IPS DF 4.7 (cell line): ENCODE measurements at regions not wholly inside any gene's neighbourhood (a gene's known extent, or its start where the extent isn't known, plus 50 kb on each side); places are given as distances from the start of the nearest gene placed in this dataset.
"Not testable (repeated sequence)": the region's sequence is repeated elsewhere in the genome, so short reads cannot be mapped to it uniquely, and the experiment has no call there.

Source experiments
- DNase-seq: peaks from one replicate; pipeline ENCODE4 v3.0.0-alpha.2; 2013; ENCODE audit warnings: low spot score; ENCODE audit errors: extremely low read depth

DNA sequence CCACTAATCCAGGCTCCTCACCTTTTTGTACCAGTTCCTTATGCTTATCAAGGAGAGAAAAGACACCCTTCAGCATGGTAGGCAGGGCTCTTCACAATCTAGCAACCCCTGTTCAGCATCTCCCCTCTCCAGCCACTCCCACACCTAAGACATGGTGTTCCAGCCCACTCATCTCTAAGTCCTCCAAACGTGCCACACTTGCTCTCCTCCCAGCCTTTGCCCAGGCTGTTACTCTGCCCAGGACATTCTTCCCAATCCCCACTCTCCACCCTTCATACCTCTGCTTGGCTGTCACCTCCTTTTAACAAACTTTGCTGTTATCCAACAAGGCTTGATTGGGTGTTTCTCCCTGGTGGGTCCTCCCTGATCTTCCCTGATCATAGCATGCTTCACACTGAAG lies 270.6 kb upstream of the CHAC2 start:
- DNase-seq, result no peak

DNA sequence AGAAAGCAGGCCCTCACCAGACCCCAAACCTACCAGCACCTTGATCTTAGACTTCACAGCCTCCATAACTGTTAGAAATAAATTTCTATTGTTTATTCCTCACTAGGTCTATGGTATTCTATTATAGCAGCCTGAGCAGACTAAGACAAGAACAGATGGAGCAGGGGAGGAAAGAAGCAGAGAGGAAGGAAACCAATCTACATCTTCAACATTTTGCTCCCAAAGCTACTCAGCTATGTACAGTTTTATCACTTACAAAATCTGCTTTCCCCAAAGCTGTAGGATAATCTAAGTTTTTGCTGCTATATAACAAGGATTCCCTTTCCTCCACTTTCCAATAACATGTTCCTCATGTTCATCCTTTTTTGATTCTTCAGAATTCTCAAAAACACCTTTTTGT lies 274.4 kb upstream of the CHAC2 start:
- DNase-seq, result no peak

DNA sequence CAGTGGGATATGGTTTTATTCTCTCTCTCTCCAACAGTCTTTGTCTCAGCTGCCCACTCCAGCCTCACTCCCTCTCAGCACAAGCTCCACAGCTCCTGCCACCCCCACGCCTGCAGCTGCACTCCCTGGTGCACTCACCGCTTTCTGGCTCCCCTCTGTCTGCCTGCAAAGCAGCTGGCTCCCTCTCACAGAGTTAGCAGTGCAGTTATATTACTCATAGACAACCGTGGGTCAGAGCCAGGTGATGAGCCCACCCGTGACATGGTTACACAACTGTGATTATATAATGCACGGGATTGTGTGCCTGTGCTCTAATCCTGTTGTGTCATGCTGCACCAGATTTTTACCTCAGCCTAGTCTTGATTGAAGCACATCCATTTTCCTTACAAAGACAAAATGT lies 276.9 kb upstream of the CHAC2 start:
- DNase-seq, result no peak

DNA sequence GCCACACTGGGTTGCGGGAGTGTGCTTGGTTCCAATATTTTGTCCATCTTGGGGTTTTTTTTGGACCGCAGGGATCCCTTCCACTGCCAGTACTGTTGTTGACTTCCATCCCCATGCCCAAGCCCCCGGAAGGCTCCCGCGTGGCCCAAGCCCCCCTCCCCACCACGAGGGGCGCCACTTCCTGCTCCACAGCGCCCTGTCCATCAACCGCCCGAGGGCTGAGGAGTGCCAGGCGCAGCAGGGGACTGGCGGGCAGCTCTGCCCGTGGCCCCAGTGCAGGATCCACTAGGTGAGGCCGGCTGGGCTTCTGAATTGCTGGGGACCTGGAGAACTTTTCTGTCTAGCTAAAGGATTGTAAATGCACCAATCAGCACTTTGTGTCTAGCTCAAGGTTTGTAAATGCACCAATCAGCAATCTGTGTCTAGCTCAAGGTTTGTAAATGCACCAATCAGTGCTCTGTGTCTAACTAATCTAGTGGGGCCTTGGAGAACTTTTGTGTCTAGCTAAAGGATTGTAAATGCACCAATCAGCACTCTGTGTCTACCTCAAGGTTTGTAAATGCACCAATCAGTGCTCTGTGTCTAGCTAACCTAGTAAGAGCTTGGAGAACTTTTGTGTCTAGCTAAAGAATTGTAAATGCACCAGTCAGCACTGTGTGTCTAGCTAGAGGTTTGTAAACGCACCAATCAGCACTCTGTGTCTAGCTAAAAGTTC lies 281.3 kb upstream of the CHAC2 start:
- not testable (repeated sequence) for DNase-seq

DNA sequence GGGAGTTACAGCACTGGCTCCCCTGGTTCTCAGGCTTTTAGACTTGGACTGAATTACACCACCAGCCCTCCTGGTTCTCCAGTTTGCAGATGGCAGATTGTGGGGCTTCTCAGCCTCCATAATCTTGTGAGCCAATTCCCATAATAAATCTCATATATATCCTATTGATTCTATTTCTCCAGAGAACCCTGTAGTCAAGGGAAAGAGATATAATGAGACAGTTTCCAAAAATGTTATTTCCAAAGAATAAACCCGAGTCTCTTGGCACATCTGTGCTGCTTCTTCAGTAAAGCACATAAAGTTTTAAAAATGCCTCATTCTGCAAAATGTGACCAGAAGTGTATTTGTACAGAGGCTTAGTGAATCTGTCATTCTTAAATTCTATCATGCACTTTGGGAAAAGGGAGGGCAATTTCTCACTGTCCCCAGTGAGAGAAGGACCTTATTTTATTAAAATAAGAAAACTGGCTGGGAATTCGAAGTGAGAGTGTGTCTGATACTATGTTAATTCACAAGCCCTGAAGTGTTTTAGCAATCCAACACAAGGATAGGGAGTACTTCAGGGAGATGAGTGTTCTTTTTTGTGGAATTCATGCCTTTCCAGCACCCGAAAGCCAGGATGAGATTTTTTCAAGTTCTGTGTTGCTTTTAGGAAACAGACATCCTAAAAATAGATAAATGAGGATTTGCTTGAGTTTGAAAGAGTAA lies 282.4 kb upstream of the CHAC2 start:
- DNase-seq, result no peak

DNA sequence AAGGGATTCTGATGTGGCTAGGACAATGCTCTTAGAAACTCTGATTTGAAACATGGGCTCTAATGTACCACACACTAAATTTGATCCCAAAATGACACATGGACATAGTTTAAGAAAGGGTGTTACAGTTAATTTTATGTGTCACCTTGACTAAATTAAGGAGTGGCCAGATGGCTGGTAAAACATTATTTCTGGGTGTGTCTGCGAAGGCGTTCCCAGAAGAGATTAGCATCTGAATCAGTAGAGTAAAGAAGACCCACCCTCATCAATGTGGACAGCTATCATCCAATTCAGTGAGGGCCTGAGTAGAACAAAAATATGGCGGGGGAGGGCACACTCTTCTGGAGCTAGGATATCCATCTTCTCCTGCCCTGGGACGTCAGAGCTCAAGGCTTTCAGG lies 283.1 kb upstream of the CHAC2 start:
- no peak for DNase-seq

DNA sequence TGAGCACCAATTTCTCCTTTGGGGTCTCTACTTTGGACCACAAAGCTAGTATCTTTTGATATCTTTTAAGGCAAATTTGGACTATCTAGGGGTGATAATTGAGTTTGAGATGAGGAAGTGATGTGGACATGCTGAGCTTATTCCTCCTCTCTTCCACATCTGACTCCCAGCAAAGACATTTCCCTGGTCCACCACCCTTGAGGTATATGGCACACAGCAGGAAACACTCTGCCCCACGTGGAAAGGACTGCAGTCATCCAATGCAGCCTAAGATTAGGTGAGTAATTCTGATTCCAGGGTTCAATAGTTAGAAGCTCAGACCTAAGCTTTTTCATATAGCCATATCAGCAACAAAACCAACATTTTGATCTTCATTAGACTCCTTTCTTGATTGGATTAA lies 290.1 kb upstream of the CHAC2 start:
- DNase-seq, result no peak

DNA sequence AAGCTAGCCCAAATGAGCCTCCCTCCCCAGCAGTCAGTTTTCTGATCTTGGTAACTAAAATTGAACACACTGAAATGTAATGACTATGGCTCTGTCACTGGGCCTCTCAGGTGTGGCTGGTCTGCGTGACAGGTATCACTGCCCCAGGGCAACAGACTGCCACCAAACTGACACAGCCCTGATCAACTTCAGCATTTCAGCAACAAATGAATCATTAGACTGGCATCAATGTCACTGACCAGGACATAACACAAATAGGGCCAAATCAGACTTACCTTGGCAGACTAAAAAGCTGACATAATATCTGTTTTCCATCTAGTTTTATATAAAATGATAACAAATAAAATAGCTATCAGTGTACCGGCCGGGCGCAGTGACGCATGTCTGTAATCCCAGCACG lies 290.8 kb upstream of the CHAC2 start:
- no peak for DNase-seq

DNA sequence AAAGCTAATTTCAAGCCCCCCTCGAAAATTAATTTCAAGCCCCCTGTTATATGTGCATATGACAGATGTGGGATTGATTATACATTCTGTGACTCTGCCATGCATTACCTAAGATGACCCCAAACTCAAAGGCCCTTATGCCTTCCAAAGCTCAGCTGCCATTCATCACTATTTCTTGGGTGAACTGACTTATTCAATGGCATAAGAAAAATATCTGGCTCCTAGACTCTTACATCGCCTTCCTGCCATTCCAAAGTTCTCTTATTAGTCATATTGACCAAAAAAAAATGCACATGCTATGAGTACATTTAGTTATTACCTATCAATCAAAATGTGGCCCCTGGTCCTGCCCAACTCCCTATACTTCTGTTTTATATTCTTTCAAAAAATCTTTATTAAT lies 291.8 kb upstream of the CHAC2 start:
- no peak for DNase-seq

DNA sequence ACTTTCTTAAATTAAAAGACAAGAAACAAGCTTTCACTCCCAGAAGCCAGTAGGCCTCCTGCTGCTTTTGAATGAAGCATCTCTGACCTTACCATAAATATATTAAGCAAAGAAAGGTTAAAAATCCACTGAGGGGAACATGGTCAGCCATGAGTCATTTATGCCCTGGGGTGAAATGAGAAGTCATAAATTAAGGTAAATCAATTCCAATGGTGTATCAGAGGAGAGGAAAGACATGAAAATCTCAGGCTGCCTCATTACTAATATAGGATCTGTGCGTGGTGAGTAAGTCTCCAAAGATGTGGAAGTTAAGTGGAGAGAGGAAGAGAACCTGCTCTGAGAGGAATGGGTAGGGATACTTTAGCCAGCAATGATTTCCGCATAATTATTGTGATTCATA lies 292.3 kb upstream of the CHAC2 start:
- DNase-seq, result no peak

DNA sequence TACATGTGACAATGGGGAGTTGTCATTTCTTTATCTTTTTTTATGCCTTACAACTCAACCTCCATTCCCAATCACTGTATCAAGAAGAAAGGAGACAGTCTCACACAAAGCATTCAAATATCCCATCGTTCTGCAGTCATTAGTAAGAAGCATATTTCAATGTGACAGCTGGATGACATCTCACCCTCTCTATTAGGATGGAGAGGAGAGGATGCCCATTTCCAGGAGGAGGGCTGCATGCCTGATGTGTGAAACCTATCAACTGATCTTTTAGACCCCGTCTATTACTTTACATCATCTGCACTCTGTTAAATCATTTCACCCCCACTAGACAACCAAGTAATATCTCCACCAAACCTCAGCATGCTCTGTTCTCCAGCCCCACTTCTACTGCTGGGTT lies 292.7 kb upstream of the CHAC2 start:
- DNase-seq, result no peak

DNA sequence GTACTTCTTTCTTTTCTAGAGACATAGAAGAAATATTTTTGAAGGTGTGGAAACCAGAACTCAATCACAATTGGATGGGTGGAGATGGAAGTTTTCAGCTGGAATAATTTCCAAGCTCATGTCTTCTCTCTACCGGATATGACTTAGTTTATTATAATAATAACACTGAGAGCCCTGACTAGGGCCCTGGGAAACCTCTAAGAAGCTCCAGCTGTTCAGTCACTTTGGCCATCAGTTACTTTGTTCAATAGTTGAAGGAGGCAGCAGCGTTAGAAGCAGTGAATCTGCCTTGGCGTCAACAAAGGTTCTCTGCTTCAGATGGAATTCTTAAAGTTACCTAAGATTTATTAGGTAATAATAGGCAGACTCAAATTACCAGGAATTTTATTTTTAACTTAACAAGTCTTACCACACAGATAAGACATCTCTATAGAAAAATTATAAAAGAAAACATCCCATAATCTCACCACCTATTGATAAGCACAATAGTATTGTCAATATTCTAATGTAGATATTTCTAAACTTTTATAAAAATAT lies 293.8 kb upstream of the CHAC2 start:
- DNase-seq, result no peak

DNA sequence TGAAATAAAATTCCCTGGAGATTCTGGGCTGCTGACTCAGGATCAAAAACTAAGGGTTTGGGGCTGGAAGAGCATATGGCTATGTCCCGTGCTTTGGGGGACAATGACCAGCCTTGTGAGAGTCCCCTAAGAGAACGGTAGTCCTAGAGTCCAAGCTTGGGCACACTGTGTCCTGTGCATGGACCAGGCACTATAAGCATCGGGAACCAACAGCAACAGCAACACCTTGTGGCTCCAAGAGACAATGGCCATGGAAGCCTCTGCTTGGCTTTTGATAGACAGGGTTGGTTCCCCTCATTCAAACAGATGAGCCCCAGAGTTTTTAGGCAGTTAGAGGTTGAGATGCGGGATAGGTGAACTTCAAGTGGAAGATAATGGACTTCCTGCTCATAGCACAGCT lies 294.4 kb upstream of the CHAC2 start:
- no peak for DNase-seq

DNA sequence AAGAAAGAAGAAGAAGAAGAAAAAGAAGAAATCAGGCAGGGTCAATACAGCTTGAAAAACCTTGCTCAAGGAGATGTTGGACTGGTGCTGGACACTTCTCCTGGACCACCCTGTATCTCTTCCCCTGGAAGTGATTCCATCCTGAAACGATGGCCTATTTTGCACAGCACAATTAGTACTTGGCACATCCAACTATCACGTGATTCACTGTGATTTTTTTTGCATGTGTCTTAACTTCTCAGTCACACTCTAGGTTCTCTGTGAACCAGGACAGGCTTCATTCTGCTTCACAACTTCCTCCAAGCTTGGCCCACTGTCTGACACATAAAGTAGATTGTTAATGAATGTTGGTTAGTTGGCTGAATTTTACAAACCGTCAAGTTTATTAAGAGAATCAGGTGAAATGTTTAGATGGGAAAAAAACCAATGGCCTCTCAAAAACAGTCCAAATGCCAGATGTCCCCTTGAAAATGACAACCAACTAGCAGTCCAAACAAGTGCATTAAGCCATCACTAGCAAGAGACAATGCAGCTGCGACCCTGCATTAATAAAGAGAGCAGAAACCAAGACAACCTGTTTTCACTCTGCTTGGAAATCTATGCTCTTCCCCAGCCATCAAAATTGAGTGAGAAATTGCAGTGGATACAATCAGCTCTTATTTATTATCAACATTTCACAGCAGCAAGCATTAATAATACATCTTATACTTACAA lies 300.0 kb upstream of the CHAC2 start:
- DNase-seq, result no peak

DNA sequence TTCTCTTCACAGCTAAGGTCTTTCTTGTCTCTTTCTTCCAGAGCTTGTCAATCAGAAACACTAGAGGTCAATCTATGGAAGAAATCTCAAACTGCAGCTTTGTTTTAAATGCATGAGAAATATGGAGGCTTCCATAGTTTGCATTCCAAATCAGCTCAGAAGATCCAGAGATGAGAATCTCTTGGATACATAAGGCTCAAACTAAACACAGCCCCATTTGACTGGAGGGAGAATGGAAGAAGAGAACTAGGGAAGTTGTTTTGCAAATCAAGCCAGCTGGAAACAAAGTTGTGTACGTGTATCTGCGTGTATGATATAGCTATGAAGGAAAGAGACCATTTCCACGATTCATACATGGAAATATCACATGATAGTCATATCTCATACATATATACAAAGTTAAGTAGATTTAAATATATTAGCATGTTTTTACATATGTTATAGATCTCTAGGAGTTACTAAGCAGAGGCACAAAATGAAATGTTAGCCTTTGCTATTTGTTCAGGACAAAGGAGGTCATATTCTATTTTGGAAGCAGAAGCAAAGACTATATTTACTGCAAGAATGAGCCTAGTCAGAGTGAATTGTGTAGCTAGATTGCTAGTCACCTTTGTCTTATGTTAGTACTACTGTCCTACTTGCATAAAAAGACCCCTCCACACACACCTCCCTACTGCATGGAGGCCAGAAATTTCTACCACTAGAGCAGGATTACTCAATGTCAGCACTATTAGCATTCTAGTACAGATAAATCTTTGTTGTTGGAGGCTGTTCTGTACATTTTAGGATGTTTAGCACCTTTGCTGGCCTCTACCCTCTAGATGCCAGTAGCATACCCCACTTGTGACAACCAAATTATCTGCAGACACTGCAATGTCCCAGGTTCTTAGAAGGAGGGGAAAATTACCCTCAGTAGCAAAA lies 303.5 kb upstream of the CHAC2 start:
- DNase-seq, result no peak

DNA sequence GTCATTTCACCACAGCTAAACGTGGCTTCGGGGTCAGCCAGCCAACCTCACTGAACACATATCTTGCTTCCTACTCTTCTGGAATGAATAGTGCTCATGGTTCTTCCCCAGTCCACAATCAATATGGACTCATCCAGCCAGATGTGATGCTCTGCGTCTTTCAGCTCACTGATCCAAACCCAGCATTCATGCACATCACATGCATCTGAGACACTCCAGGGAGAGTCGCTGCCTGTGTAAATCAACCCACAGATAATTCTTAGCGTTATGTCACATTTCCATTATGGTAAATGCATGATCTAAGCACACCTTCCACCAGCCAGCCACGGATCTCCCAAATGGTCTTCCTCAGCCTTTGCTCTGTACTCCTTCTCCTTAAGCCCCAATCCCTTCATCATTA lies 306.7 kb upstream of the CHAC2 start:
- DNase-seq, result no peak

DNA sequence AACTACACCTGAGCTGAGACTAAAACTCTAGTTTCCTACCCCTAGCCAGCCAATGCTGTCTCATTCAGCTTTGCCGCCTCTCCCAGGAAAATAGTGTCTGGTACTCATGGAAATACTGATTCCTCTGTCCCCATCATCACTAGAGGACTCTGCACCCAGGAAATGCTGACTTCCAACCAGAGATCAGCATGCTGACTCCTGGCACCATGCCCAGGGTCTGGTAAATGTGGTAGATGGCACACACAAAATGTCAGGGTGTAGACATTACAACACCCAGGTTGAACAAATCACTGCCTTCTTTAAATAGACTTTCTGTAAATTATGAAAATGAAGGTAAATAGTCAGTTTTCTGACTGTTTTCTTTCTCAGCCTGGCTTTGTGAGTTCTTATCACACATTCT lies 307.3 kb upstream of the CHAC2 start:
- DNase-seq, result no peak

DNA sequence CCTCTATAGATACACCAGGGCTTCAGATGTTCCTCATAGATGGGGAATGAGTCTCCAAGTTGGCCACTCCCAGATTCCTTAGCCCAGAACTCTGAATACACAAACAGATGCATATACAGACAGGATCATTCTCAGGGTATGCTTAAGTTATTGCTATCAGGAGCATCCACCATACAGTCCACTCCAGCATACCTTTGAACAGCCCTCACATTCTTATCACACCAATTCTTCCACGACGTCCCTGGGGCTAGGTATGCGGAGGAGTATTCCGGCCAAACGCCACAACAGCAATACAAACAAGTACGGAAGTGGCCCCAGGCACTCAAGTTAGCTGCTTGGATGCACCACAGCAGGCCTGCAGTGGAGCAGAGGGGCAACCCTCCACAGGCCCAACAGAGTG lies 312.5 kb upstream of the CHAC2 start:
- DNase-seq, result no peak

DNA sequence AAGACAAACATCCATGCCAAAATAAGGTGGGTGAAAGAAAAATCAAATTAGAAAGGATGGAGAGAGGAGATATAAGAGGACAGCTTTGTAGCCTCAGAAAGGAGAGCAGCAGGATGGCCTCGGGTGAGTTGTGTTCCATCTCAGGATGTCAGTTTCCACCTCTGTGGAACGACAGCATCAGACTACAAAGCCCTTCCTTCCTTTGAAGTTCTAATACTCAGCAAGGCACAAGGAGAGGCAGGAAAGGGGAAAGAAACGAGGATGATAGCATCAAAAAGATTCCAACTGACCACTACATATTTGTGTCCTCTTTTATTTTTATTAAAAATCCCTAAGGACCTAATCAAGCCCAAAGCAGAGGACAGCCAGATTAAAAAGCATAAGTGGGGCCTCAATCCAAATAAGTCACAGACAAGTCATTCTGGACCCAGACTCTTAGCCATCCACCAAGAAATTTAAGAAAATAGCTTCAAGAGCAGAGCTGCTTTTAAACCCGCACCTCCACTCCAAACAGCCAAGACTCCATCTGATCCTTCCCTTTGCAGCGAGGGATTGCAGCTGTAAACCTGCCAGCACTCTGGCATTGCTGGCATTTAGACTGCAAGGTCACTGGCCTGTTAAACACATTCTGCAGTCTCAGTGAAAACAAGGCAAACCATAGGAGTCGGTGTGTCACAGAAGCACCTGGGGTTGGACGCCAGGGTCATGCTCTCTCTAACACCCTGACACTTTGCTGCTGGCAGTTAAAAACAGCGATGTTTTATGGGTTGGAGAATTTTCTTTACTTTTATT lies 314.5 kb upstream of the CHAC2 start:
- no peak for DNase-seq

DNA sequence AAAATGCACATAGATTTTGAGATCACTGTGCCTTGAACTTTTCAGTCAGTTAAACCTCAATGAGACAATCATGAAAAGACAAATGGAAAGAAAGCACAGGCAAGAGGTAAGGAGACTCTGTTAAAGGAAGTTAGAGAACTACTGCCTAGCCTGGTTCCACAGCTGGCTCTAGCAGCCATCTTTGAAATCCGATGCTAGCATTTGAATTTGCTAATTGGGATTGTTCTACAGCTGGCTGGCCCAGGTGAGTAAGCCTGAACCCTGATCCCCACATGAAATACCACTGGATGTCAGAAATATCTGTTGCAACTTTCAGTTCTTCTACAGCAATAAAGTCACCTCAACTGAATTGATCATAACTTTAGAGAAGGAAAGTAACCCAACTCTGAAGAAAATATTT lies 315.2 kb upstream of the CHAC2 start:
- no peak for DNase-seq

DNA sequence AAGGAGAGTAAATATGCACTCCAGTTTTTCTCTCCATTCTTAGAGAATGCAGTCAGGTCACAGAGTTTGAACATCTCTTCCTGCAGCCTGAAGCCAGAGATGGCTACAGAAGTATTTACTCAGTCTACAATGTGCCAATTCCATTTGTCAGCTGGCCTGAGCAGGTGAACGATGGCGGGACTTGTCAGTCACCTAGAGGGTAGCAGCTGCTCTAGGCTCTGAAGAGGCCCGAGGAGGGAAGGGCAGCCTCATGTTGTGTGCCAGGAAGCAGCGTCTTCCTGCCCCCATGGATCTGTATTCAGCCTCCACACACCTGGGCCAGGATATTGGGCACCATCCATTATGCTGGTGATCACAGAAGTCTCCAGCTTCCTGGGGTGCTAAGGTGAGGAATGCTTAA lies 316.7 kb upstream of the CHAC2 start:
- no peak for DNase-seq
